ENCODE measurements at regions not wholly inside any gene's neighbourhood (a gene's known extent, or its start where the extent isn't known, plus 50 kb on each side); places are given as distances from the start of the nearest gene placed in this dataset.

GRCh38 chr5:103391659-103392058 lies 133.1 kb downstream of the MACIR start:
- Histone ChIP-seq H3K18ac (ENCODE audit: low read depth in 1 of 2, low read length in 2 of 2) (no peak overlapping the region), H2BK12ac (ENCODE audit: low read length in 2 of 2) (no peak overlapping the region)

GRCh38 chr5:103389846-103390245 lies 131.3 kb downstream of the MACIR start:
- Histone ChIP-seq H3K4me3 (ENCODE audit: insufficient read depth in 1 of 2, low read depth in 1 of 2, low read length in 2 of 2) (no peak overlapping the region), H3K36me3 (ENCODE audit: control insufficient read depth in 1 of 2, insufficient read depth in 2 of 2, low read depth in 1 of 2, low read length in 2 of 2) (no peaks in the 10 kb centered on the region), H3K18ac (ENCODE audit: low read depth in 1 of 2, low read length in 2 of 2) (no peak overlapping the region), H3K23ac (ENCODE audit: low read length in 2 of 2) (no peak overlapping the region), H3K27me3 (ENCODE audit: control insufficient read depth in 1 of 2, insufficient read depth in 1 of 2, low read length in 2 of 2) (no peaks in the 10 kb centered on the region), H3K4me1 (ENCODE audit: control insufficient read depth, insufficient read depth, low read depth, low read length) (no peaks in the 10 kb centered on the region), H2BK120ac (ENCODE audit: low read depth, low read length) (no peak overlapping the region), H2BK15ac (ENCODE audit: low read depth, poor library complexity, severe bottlenecking) (no peak overlapping the region), H4K91ac (ENCODE audit: low read length) (no peak overlapping the region), H3K4ac (ENCODE audit: low read depth in 1 of 2, low read length in 2 of 2) (no peak overlapping the region), H3K27ac (ENCODE audit: low read length, poor library complexity, severe bottlenecking) (no peak overlapping the region), H2AFZ (ENCODE audit: low read depth, low read length) (no peak overlapping the region), H2AK5ac (ENCODE audit: low read length, severe bottlenecking) (no peak overlapping the region), H3K9me3 (ENCODE audit: control insufficient read depth, low read length) (no peaks in the 10 kb centered on the region), H3K79me1 (replicated peaks; ENCODE audit: low read length, poor library complexity, severe bottlenecking) (no peaks in the 10 kb centered on the region), H4K8ac (ENCODE audit: low read length) (no peak overlapping the region), H3K9ac (ENCODE audit: low read length) (no peak overlapping the region), H3K14ac (ENCODE audit: low read length in 2 of 2) (no peak overlapping the region), H3K4me2 (ENCODE audit: low read length, poor library complexity, severe bottlenecking) (no peak overlapping the region), H2BK5ac (ENCODE audit: low read depth, low read length, poor library complexity, severe bottlenecking) (no peak overlapping the region), H2BK12ac (ENCODE audit: low read length in 2 of 2) (no peak overlapping the region)
- no peak for DNase-seq
- 70% methylated on average over 3 of the region's 3 CpGs for WGBS

More at GRCh38 chr5:103391659-103392058, 133.1 kb downstream of the MACIR start:
- WGBS = 100% methylated on average over 4 of the region's 5 CpGs
- Histone ChIP-seq H4K91ac (ENCODE audit: low read length) (no peak overlapping the region), H3K14ac (ENCODE audit: low read length in 2 of 2) (no peak overlapping the region), H3K4me2 (ENCODE audit: low read length, poor library complexity, severe bottlenecking) (no peak overlapping the region), H4K8ac (ENCODE audit: low read length) (no peak overlapping the region), H2BK5ac (ENCODE audit: low read depth, low read length, poor library complexity, severe bottlenecking) (no peak overlapping the region), H3K4me1 (ENCODE audit: control insufficient read depth, insufficient read depth, low read depth, low read length) (no peaks in the 10 kb centered on the region), H3K27ac (ENCODE audit: low read length, poor library complexity, severe bottlenecking) (no peak overlapping the region), H2AK5ac (ENCODE audit: low read length, severe bottlenecking) (no peak overlapping the region), H2BK15ac (ENCODE audit: low read depth, poor library complexity, severe bottlenecking) (no peak overlapping the region), H3K27me3 (ENCODE audit: control insufficient read depth in 1 of 2, insufficient read depth in 1 of 2, low read length in 2 of 2) (no peaks in the 10 kb centered on the region), H2AFZ (ENCODE audit: low read depth, low read length) (no peak overlapping the region), H3K9ac (ENCODE audit: low read length) (no peak overlapping the region), H2BK120ac (ENCODE audit: low read depth, low read length) (no peak overlapping the region), H3K79me1 (replicated peaks; ENCODE audit: low read length, poor library complexity, severe bottlenecking) (no peaks in the 10 kb centered on the region), H3K23ac (ENCODE audit: low read length in 2 of 2) (no peak overlapping the region), H3K36me3 (ENCODE audit: control insufficient read depth in 1 of 2, insufficient read depth in 2 of 2, low read depth in 1 of 2, low read length in 2 of 2) (no peaks in the 10 kb centered on the region), H3K9me3 (ENCODE audit: control insufficient read depth, low read length) (no peaks in the 10 kb centered on the region), H3K4ac (ENCODE audit: low read depth in 1 of 2, low read length in 2 of 2) (no peak overlapping the region), H3K4me3 (ENCODE audit: insufficient read depth in 1 of 2, low read depth in 1 of 2, low read length in 2 of 2) (no peak overlapping the region)
- DNase-seq = no peak

DNA sequence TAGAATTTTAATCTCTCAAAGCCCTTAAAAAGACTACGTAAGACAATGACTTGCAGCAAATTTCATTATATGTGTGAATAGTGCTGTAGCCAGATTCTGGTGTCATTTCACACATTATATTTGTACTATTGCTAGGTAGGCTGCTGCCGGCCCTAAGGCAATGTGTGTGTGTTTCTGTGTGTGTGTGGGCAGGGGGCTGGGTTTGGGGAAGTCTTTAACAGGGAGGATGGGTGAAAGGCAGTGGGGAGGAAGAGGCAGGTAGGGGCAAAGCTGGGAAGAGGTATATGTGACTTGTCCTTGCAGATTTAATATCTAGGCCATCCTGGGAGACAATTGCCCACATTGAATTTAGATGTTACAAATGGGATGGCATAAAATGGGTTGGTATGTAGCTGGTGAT lies 130.8 kb downstream of the MACIR start:
- no peak overlapping the region for H2BK15ac ChIP-seq (ENCODE audit: low read depth, poor library complexity, severe bottlenecking)
- no peak overlapping the region for H3K23ac ChIP-seq (ENCODE audit: low read length in 2 of 2)
- WGBS = 83% methylated on average over 2 of the region's 2 CpGs
- H2AFZ ChIP-seq (ENCODE audit: low read depth, low read length) = no peak overlapping the region
- H2BK5ac ChIP-seq (ENCODE audit: low read depth, low read length, poor library complexity, severe bottlenecking) = no peak overlapping the region
- no peak overlapping the region for H3K9ac ChIP-seq (ENCODE audit: low read length)
- H3K18ac ChIP-seq (ENCODE audit: low read depth in 1 of 2, low read length in 2 of 2) = no peak overlapping the region
- no peak for DNase-seq
- H3K4me1 ChIP-seq (ENCODE audit: control insufficient read depth, insufficient read depth, low read depth, low read length) = no peaks in the 10 kb centered on the region
- H2AK5ac ChIP-seq (ENCODE audit: low read length, severe bottlenecking) = no peak overlapping the region
- H3K79me1 ChIP-seq (replicated peaks; ENCODE audit: low read length, poor library complexity, severe bottlenecking) = no peaks in the 10 kb centered on the region
- no peaks in the 10 kb centered on the region for H3K27me3 ChIP-seq (ENCODE audit: control insufficient read depth in 1 of 2, insufficient read depth in 1 of 2, low read length in 2 of 2)
- no peak overlapping the region for H3K4ac ChIP-seq (ENCODE audit: low read depth in 1 of 2, low read length in 2 of 2)
- H3K27ac ChIP-seq (ENCODE audit: low read length, poor library complexity, severe bottlenecking) = no peak overlapping the region
- H4K91ac ChIP-seq (ENCODE audit: low read length) = no peak overlapping the region
- no peak overlapping the region for H2BK120ac ChIP-seq (ENCODE audit: low read depth, low read length)
- no peak overlapping the region for H2BK12ac ChIP-seq (ENCODE audit: low read length in 2 of 2)
- no peaks in the 10 kb centered on the region for H3K9me3 ChIP-seq (ENCODE audit: control insufficient read depth, low read length)
- no peak overlapping the region for H4K8ac ChIP-seq (ENCODE audit: low read length)
- H3K4me2 ChIP-seq (ENCODE audit: low read length, poor library complexity, severe bottlenecking) = no peak overlapping the region
- no peaks in the 10 kb centered on the region for H3K36me3 ChIP-seq (ENCODE audit: control insufficient read depth in 1 of 2, insufficient read depth in 2 of 2, low read depth in 1 of 2, low read length in 2 of 2)
- H3K14ac ChIP-seq (ENCODE audit: low read length in 2 of 2) = no peak overlapping the region
- H3K4me3 ChIP-seq (ENCODE audit: insufficient read depth in 1 of 2, low read depth in 1 of 2, low read length in 2 of 2) = no peak overlapping the region

GRCh38 chr5:103385722-103386121 lies 127.2 kb downstream of the MACIR start:
- Histone ChIP-seq H3K9ac (ENCODE audit: low read length) (no peak overlapping the region), H3K4me3 (ENCODE audit: insufficient read depth in 1 of 2, low read depth in 1 of 2, low read length in 2 of 2) (no peak overlapping the region), H3K14ac (ENCODE audit: low read length in 2 of 2) (no peak overlapping the region), H2BK5ac (ENCODE audit: low read depth, low read length, poor library complexity, severe bottlenecking) (no peak overlapping the region), H2BK12ac (ENCODE audit: low read length in 2 of 2) (no peak overlapping the region), H3K4me1 (ENCODE audit: control insufficient read depth, insufficient read depth, low read depth, low read length) (no peaks in the 10 kb centered on the region), H3K9me3 (ENCODE audit: control insufficient read depth, low read length) (peaks cover 4% of the 10 kb centered on the region), H3K79me1 (replicated peaks; ENCODE audit: low read length, poor library complexity, severe bottlenecking) (no peaks in the 10 kb centered on the region), H3K4me2 (ENCODE audit: low read length, poor library complexity, severe bottlenecking) (no peak overlapping the region), H4K8ac (ENCODE audit: low read length) (no peak overlapping the region), H2BK120ac (ENCODE audit: low read depth, low read length) (no peak overlapping the region), H3K4ac (ENCODE audit: low read depth in 1 of 2, low read length in 2 of 2) (no peak overlapping the region), H2BK15ac (ENCODE audit: low read depth, poor library complexity, severe bottlenecking) (no peak overlapping the region), H3K36me3 (ENCODE audit: control insufficient read depth in 1 of 2, insufficient read depth in 2 of 2, low read depth in 1 of 2, low read length in 2 of 2) (no peaks in the 10 kb centered on the region), H3K23ac (ENCODE audit: low read length in 2 of 2) (no peak overlapping the region), H2AK5ac (ENCODE audit: low read length, severe bottlenecking) (no peak overlapping the region), H3K18ac (ENCODE audit: low read depth in 1 of 2, low read length in 2 of 2) (no peak overlapping the region), H3K27ac (ENCODE audit: low read length, poor library complexity, severe bottlenecking) (no peak overlapping the region), H2AFZ (ENCODE audit: low read depth, low read length) (no peak overlapping the region), H3K27me3 (ENCODE audit: control insufficient read depth in 1 of 2, insufficient read depth in 1 of 2, low read length in 2 of 2) (no peaks in the 10 kb centered on the region), H4K91ac (ENCODE audit: low read length) (no peak overlapping the region)
- DNase-seq = no peak
